Astrocyte of the spinal cord (primary cell): ENCODE measurements at regions not wholly inside any gene's neighbourhood (a gene's known extent, or its start where the extent isn't known, plus 50 kb on each side); places are given as distances from the start of the nearest gene placed in this dataset.
"Not testable (repeated sequence)": the region's sequence is repeated elsewhere in the genome, so short reads cannot be mapped to it uniquely, and the experiment has no call there.

Experiments used
- DNase-seq: peaks from one replicate; pipeline ENCODE4 v3.0.0; 2011; ENCODE audit warnings: low read depth, low spot score
- H3K4me3 ChIP-seq: 2 replicates; pipeline ENCODE4 v1.5.1; 2011; ENCODE audit warnings: low read depth, mild to moderate bottlenecking, low read length, moderate library complexity
- CTCF ChIP-seq: IDR thresholded peaks from 2 replicates; pipeline ENCODE4 v1.5.1; 2012; ENCODE audit warnings: low read depth, mild to moderate bottlenecking, low read length, inconsistent platforms
- in situ Hi-C: cut with HindIII; loops from 2 replicates; pipeline ENCODE4 v1.10.0; 2017; ENCODE audit warnings: low sequenced_read_pairs

GRCh38 chr2:204156456-204156855 lies 219.9 kb downstream of the ICOS start:
- DNase-seq, result no peak
- H3K4me3 ChIP-seq, result no peak overlapping the region
- TF ChIP-seq CTCF, result no peak
- in situ Hi-C loops, result no loop called here

- DNase-seq, result no peak
- in situ Hi-C loops, result no loop called here
- H3K4me3 ChIP-seq, result no peak overlapping the region
- TF ChIP-seq CTCF, result no peak
Observed at GRCh38 chr2:204157684-204158083, 221.1 kb downstream of the ICOS start.

- in situ Hi-C loops, result no loop called here
- no peak overlapping the region for H3K4me3 ChIP-seq
- TF ChIP-seq CTCF, result no peak
- DNase-seq, result no peak
Observed at GRCh38 chr2:204159526-204159925, 223.0 kb downstream of the ICOS start.

GRCh38 chr2:204160989-204161388 lies 224.4 kb downstream of the ICOS start:
- no peak overlapping the region for H3K4me3 ChIP-seq
- in situ Hi-C loops, result no loop called here

GRCh38 chr2:204161886-204162285 lies 225.3 kb downstream of the ICOS start:
- in situ Hi-C loops, result no loop called here
- DNase-seq, result no peak
- no peak for TF ChIP-seq CTCF
- H3K4me3 ChIP-seq, result no peak overlapping the region

More at GRCh38 chr2:204160989-204161388, 224.4 kb downstream of the ICOS start:
- no peak for TF ChIP-seq CTCF
- no peak for DNase-seq

- no peak for DNase-seq
- in situ Hi-C loops, result no loop called here
- no peak for TF ChIP-seq CTCF
- no peak overlapping the region for H3K4me3 ChIP-seq
Observed at GRCh38 chr2:204166961-204167360, 230.4 kb downstream of the ICOS start.

- H3K4me3 ChIP-seq, DNase-seq, in situ Hi-C loops: not testable (repeated sequence)
Observed at GRCh38 chr2:204167670-204168069, 231.1 kb downstream of the ICOS start.
